T-cell (primary cell): ENCODE measurements at regions not wholly inside any gene's neighbourhood (a gene's known extent, or its start where the extent isn't known, plus 50 kb on each side); places are given as distances from the start of the nearest gene placed in this dataset.

Experiments
- ATAC-seq, 4 experiments: fragments of 200-7000 bp in 3 of 4; fragments of 150-1000 bp in 1 of 4; cut with Tn5 transposase; replicated peaks in 1 of 4; 1 replicate in 3 of 4; 2 replicates in 1 of 4; pipeline ENCODE4 v1.10.0; 2021; ENCODE audit warnings: moderate library complexity in 3 of 4, mild to moderate bottlenecking in 2 of 4, moderate number of reproducible peaks in 1 of 4
- CTCF ChIA-PET, 2 donors: fragments of 300-600 bp; sonication (Branson Sonifier 250); formaldehyde crosslinking; loops; one replicate each; lab custom pipeline; 2022; ENCODE audit warnings: antibody characterized with exemption in 2 of 2; lab: Charles Lee
- POLR2A ChIA-PET, 2 donors: fragments of 300-600 bp; sonication (Branson Sonifier 250); formaldehyde crosslinking; loops; one replicate each; lab custom pipeline; 2022; ENCODE audit warnings: antibody characterized with exemption in 2 of 2; lab: Charles Lee
- DNase-seq, 35 experiments: peaks; one replicate each; pipeline versions ENCODE4 v3.0.0 to v3.0.0-alpha.2; 2013 to 2023
- H3K27ac ChIP-seq: one replicate; pipeline ENCODE4 v1.5.1; 2013; ENCODE audit warnings: low read length
- H3K27me3 ChIP-seq, 2 experiments: replicated peaks in 1 of 2; 1 replicate in 1 of 2; 2 replicates in 1 of 2; pipeline versions ENCODE4 v1.6.1 to v1.7.0; 2013; ENCODE audit warnings: low read length in 1 of 2, mixed read lengths in 1 of 2; ENCODE audit not compliant: control insufficient read depth in 2 of 2, insufficient read depth in 2 of 2; ENCODE audit errors: extremely low read depth in 1 of 2
- H3K36me3 ChIP-seq, 2 donors: 1 replicate in 1 of 2; 2 replicates in 1 of 2; pipeline versions ENCODE4 v1.6.1 to v1.7.0; 2013; ENCODE audit warnings: low read length in 1 of 2; ENCODE audit not compliant: control insufficient read depth in 2 of 2, insufficient read depth in 1 of 2; ENCODE audit errors: extremely low read depth in 1 of 2
- H3K4me1 ChIP-seq, 2 experiments: 1 replicate in 1 of 2; 2 replicates in 1 of 2; pipeline versions ENCODE4 v1.6.1 to v1.7.0; 2013; ENCODE audit warnings: low read length in 2 of 2, mixed read lengths in 1 of 2; ENCODE audit not compliant: insufficient read depth in 2 of 2, control insufficient read depth in 1 of 2; ENCODE audit errors: extremely low read depth in 1 of 2
- H3K4me3 ChIP-seq, 2 donors: 1 replicate in 1 of 2; 2 replicates in 1 of 2; pipeline versions ENCODE4 v1.5.1 to v1.7.0; 2013; ENCODE audit warnings: mild to moderate bottlenecking in 2 of 2, low read length in 1 of 2, moderate library complexity in 1 of 2; ENCODE audit not compliant: control insufficient read depth in 1 of 2; ENCODE audit errors: extremely low read depth in 1 of 2
- H3K9me3 ChIP-seq: 2 replicates; pipeline ENCODE4 v1.7.0; 2013
- H3K27ac Mint-ChIP-seq, 2 donors: one replicate each; pipeline ENCODE4 v1.8.0; 2020 to 2021; ENCODE audit warnings: mild to moderate bottlenecking in 2 of 2, mixed read lengths in 2 of 2
- H3K27me3 Mint-ChIP-seq, 2 donors: one replicate each; pipeline ENCODE4 v1.8.0; 2021 to 2022; ENCODE audit warnings: mixed read lengths in 2 of 2
- H3K36me3 Mint-ChIP-seq: one replicate; pipeline ENCODE4 v1.8.0; 2021; ENCODE audit warnings: mixed read lengths
- H3K4me1 Mint-ChIP-seq, 3 donors: one replicate each; pipeline ENCODE4 v1.8.0; 2020 to 2022; ENCODE audit warnings: mixed read lengths in 3 of 3, mild to moderate bottlenecking in 1 of 3
- H3K4me3 Mint-ChIP-seq, 3 donors: one replicate each; pipeline ENCODE4 v1.8.0; 2020 to 2022; ENCODE audit warnings: mild to moderate bottlenecking in 3 of 3, mixed read lengths in 3 of 3, moderate library complexity in 3 of 3
- H3K9me3 Mint-ChIP-seq, 3 donors: one replicate each; pipeline ENCODE4 v1.8.0; 2020 to 2022; ENCODE audit warnings: mixed read lengths in 3 of 3
- WGBS: methylation state at CpG from one replicate; pipeline ENCODE4 v1.1.5; 2013; ENCODE audit warnings: missing lambda C conversion rate; ENCODE audit not compliant: insufficient coverage; 5-methylcytosine and 5-hydroxymethylcytosine counted together

- WGBS = no CpG with 5 or more reads among the region's 2 CpGs
- Histone ChIP-seq H3K27ac (no peak overlapping the region), H3K36me3 (no peaks in the 10 kb centered on the region), H3K27me3 (no peaks in the 10 kb centered on the region), H3K4me1 (no peaks in the 10 kb centered on the region), H3K9me3 (no peaks in the 10 kb centered on the region), H3K4me3 (no peak overlapping the region)
- no peak overlapping the region for H3K27ac Mint-ChIP-seq
- DNase-seq = no peak
- CTCF ChIA-PET = no interaction called here
- ATAC-seq = no peak
- no peaks in the 10 kb centered on the region for H3K36me3 Mint-ChIP-seq
- H3K4me3 Mint-ChIP-seq = no peak overlapping the region
- no peaks in the 10 kb centered on the region for H3K27me3 Mint-ChIP-seq
- H3K9me3 Mint-ChIP-seq = peaks cover 0 to 5% (median 3%) of the 10 kb centered on the region in 3 donors
- no peaks in the 10 kb centered on the region for H3K4me1 Mint-ChIP-seq
- POLR2A ChIA-PET = no interaction called here
Observed at GRCh38 chr1:81710857-81711256, 89.9 kb upstream of the ADGRL2 start.

- no CpG with 5 or more reads among the region's 1 CpG for WGBS
- no peaks in the 10 kb centered on the region for H3K9me3 ChIP-seq
- Mint-ChIP-seq H3K9me3 (peaks cover 2 to 5% (median 5%) of the 10 kb centered on the region in 3 donors), H3K27me3 (no peaks in the 10 kb centered on the region), H3K4me1 (no peaks in the 10 kb centered on the region), H3K27ac (no peak overlapping the region), H3K4me3 (no peak overlapping the region), H3K36me3 (no peaks in the 10 kb centered on the region)
- H3K27me3 ChIP-seq = no peaks in the 10 kb centered on the region
- H3K4me1 ChIP-seq = no peaks in the 10 kb centered on the region
- ChIA-PET POLR2A (no interaction called here), CTCF (no interaction called here)
- no peaks in the 10 kb centered on the region for H3K36me3 ChIP-seq
- no peak overlapping the region for H3K4me3 ChIP-seq
- ATAC-seq (no peak), DNase-seq (no peak)
- no peak overlapping the region for H3K27ac ChIP-seq
Observed at GRCh38 chr1:81708250-81708649, 92.5 kb upstream of the ADGRL2 start.

- no CpG with 5 or more reads among the region's 3 CpGs for WGBS
- no peak for DNase-seq
- no peak overlapping the region for H3K27ac ChIP-seq
- ChIA-PET CTCF (no interaction called here), POLR2A (no interaction called here)
- no peak for ATAC-seq
- no peaks in the 10 kb centered on the region for H3K36me3 Mint-ChIP-seq
- no peak overlapping the region for H3K4me3 Mint-ChIP-seq
- no peak overlapping the region for H3K27ac Mint-ChIP-seq
- no peaks in the 10 kb centered on the region for H3K36me3 ChIP-seq
- H3K4me1 Mint-ChIP-seq = no peaks in the 10 kb centered on the region
- peaks cover 5 to 12% (median 6%) of the 10 kb centered on the region in 3 donors for H3K9me3 Mint-ChIP-seq
- no peaks in the 10 kb centered on the region for H3K9me3 ChIP-seq
- H3K4me1 ChIP-seq = no peaks in the 10 kb centered on the region
- no peaks in the 10 kb centered on the region for H3K27me3 ChIP-seq
- H3K4me3 ChIP-seq = no peak overlapping the region
- H3K27me3 Mint-ChIP-seq = no peaks in the 10 kb centered on the region
Observed at GRCh38 chr1:81706650-81707435, 93.9 kb upstream of the ADGRL2 start.

GRCh38 chr1:81703756-81704463, 96.8 kb upstream of the ADGRL2 start:
- Mint-ChIP-seq H3K27ac (no peak overlapping the region), H3K36me3 (no peaks in the 10 kb centered on the region), H3K9me3 (peaks cover 6 to 20% (median 8%) of the 10 kb centered on the region in 3 donors), H3K4me1 (no peaks in the 10 kb centered on the region), H3K27me3 (no peaks in the 10 kb centered on the region), H3K4me3 (no peak overlapping the region)
- H3K4me3 ChIP-seq = no peak overlapping the region
- ChIA-PET POLR2A (no interaction called here), CTCF (no interaction called here)
- no peaks in the 10 kb centered on the region for H3K4me1 ChIP-seq
- H3K27ac ChIP-seq = no peak overlapping the region
- ATAC-seq (no peak), DNase-seq (no peak)
- H3K27me3 ChIP-seq = no peaks in the 10 kb centered on the region
- H3K9me3 ChIP-seq = no peaks in the 10 kb centered on the region
- 67% methylated on average over 2 of the region's 5 CpGs for WGBS
- no peaks in the 10 kb centered on the region for H3K36me3 ChIP-seq

- DNase-seq = no peak
- Histone ChIP-seq H3K36me3 (no peaks in the 10 kb centered on the region), H3K9me3 (no peaks in the 10 kb centered on the region), H3K4me1 (no peaks in the 10 kb centered on the region), H3K27me3 (no peaks in the 10 kb centered on the region), H3K4me3 (no peak overlapping the region), H3K27ac (no peak overlapping the region)
- H3K9me3 Mint-ChIP-seq = peaks cover 6 to 20% (median 8%) of the 10 kb centered on the region in 3 donors
- ChIA-PET POLR2A (no interaction called here), CTCF (no interaction called here)
- H3K27me3 Mint-ChIP-seq = no peaks in the 10 kb centered on the region
- ATAC-seq = no peak
- H3K27ac Mint-ChIP-seq = no peak overlapping the region
- no peaks in the 10 kb centered on the region for H3K36me3 Mint-ChIP-seq
- H3K4me1 Mint-ChIP-seq = no peaks in the 10 kb centered on the region
- no peak overlapping the region for H3K4me3 Mint-ChIP-seq
- WGBS = 50% methylated on average over 1 of the region's 3 CpGs
Observed at GRCh38 chr1:81703391-81703755, 97.4 kb upstream of the ADGRL2 start.

GRCh38 chr1:81702903-81703302, 97.8 kb upstream of the ADGRL2 start:
- no peak overlapping the region for H3K27ac Mint-ChIP-seq
- 78% methylated on average over 2 of the region's 4 CpGs for WGBS
- no peaks in the 10 kb centered on the region for H3K36me3 Mint-ChIP-seq
- H3K27me3 Mint-ChIP-seq = no peaks in the 10 kb centered on the region
- H3K4me1 Mint-ChIP-seq = no peaks in the 10 kb centered on the region
- peaks cover 6 to 20% (median 8%) of the 10 kb centered on the region in 3 donors for H3K9me3 Mint-ChIP-seq
- H3K4me3 Mint-ChIP-seq = no peak overlapping the region
- DNase-seq (no peak), ATAC-seq (no peak)
- ChIA-PET POLR2A (no interaction called here), CTCF (no interaction called here)
- Histone ChIP-seq H3K9me3 (no peaks in the 10 kb centered on the region), H3K4me1 (no peaks in the 10 kb centered on the region), H3K27me3 (no peaks in the 10 kb centered on the region), H3K4me3 (no peak overlapping the region), H3K27ac (no peak overlapping the region), H3K36me3 (no peaks in the 10 kb centered on the region)
